HG02798 (cell line): ENCODE measurements at regions not wholly inside any gene's neighbourhood (a gene's known extent, or its start where the extent isn't known, plus 50 kb on each side); places are given as distances from the start of the nearest gene placed in this dataset.
"Not testable (repeated sequence)": the region's sequence is repeated elsewhere in the genome, so short reads cannot be mapped to it uniquely, and the experiment has no call there.

ENCODE experiments used
- ATAC-seq: cut with Tn5 transposase; IDR thresholded peaks from one replicate; pipeline ENCODE4 v1.9.1; 2021; ENCODE audit warnings: mild to moderate bottlenecking; ENCODE audit not compliant: unreplicated experiment, poor library complexity

DNA sequence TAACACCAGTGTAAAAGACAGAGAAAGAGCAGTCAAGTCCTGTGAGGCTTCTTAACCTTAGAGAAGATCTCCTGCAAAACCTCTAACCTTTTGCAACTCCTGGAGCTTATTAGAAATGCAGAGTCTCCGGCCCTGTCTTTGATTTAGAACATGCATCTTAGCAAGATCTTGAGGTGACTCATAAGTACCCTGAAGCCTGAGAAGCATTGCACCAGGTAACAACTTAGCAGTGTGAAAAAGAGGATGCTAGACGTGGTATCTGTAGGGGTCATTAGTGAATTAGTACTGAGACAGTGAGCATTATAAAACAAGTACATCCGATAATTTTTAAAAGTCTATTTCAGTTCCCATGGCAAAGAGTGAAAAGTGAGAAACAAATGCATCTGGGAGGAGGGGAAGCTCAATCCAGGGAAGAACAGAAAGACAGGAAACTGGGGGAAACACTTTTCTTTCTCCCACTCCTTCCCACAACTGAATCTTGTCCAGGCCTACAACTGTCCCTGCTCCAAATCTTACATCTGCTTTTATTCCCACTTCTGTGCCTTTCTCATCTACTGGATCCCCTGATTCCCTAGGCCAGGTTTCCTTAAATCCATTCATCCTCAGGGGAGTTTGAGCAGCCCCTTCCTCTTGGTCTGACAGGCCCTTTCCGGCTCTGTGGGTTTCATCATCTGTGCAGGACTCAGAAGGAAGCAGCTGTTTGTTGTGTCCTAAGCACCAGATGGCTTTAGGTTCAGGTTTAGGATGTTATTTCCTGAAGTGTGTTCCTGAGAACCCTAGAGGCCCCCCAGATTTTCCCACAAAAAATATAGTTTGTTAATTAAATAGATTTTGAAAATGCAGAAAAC lies 128.1 kb upstream of the IL12A start:
- no peak for ATAC-seq

DNA sequence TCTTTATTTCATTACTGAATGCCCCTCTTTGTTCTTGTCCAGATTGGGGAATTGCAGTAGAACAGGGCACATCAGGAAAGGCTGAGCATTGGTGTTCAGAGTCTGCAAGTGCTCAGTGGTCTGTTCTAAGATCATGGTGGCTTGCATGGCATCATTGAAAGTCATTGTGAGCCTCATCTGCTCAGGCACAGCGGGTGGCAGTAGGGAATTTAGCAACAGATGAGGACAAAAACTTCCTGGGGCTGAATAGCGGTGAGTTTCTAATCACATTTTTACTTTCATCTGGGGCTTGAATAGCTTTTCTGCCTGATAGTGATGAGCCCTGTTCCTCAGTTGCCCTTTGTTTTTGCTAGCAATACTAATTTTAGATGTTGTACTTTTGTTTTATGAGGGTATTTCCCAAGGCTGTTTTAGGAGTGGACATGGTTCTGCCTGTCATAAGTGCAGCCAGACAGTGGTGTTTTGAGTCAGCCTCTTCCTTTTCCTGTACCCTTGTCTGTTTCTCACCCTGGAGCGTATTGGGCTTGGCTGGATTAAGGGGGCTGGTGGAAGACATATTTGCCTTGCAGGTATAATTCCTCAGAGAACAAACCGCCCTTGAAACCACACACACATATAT lies 127.2 kb upstream of the IL12A start:
- ATAC-seq: peak; percentile 78

DNA sequence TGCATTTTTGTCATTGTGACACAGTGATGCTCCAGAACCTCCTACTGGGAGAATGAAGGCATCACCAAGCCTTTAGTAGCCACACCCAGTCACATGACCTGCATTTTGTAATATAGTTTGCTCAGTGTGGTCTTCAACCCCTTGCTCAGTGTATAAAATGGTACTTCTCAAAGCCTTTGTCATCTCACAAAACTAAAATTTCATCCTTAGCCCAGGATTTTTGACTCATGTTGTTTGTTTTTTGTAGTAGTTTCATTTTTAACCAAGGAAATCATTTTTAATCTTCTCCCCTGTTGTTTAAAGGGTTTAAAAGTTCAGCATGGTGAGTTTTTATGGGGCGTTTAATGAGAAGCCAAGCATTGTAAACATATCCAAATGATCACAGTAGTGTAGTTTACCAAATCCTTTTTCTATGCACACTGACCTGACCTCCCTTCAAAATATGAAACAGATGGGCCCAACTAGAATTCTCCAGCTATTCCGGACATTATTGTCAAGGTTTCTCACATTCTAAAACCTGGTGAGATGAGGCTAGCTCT lies 123.5 kb upstream of the IL12A start:
- no peak for ATAC-seq

DNA sequence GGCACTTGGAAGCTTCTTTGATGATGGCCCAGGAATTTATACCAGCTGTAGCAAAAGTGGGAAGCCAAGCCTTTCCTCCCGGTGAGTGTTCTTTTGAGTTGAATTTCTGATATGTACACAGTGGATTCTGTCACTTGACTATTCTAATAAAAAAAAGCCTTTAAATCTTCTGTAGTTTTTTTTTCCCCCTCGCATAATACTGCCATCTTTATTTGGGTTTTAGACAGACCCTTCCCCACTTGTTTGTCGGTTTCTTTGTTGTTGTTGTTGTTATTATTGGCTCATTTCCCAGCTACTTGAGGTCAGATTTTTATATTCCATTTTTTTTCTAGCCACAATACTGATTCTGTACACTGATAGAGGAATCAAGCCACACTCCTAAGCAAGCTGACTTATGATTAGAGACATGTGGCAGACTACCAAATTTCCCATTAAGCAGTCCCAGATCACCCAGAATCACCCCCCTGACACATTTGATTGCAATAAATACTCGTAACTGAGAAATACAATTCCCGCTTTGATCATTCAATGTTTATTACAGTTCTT lies 122.4 kb upstream of the IL12A start:
- ATAC-seq: no peak

DNA sequence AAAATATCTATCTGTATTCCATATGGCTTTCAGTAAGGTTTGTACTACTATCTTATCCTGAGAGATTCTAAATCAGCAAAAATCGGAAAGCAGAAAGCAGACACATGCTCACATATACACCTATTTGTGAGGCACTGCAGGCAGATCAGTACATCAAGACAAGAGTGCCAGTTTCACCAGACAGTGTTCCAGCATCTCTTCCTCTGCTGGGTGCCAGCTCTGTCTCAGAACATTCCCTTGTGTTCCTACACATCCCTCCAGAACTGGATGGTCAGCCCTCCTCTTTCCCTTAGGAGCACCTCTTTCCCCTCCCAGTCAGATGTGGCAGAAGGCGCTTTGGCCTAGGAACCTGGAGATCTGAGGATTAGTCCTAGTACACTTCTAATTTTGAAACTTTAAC lies 121.3 kb upstream of the IL12A start:
- no peak for ATAC-seq

DNA sequence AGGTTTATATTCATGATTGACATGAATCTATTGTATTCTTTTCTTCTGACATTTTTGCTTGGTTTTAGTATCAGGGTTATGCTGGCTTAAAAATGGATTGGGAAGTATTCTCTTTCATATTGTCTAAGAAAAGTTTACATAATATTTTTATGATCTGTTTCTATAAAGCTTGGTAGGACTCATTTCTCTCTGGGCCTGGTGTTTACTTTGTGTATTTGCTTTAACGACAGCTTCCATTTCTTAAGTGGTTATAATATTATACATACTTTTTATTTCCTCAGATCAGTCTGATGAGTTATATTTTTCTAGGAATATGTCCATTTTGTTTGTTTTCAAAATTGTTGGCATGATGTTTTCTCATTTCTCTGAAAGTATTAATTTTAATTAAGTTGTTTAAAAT lies 117.9 kb upstream of the IL12A start:
- ATAC-seq: no peak

DNA sequence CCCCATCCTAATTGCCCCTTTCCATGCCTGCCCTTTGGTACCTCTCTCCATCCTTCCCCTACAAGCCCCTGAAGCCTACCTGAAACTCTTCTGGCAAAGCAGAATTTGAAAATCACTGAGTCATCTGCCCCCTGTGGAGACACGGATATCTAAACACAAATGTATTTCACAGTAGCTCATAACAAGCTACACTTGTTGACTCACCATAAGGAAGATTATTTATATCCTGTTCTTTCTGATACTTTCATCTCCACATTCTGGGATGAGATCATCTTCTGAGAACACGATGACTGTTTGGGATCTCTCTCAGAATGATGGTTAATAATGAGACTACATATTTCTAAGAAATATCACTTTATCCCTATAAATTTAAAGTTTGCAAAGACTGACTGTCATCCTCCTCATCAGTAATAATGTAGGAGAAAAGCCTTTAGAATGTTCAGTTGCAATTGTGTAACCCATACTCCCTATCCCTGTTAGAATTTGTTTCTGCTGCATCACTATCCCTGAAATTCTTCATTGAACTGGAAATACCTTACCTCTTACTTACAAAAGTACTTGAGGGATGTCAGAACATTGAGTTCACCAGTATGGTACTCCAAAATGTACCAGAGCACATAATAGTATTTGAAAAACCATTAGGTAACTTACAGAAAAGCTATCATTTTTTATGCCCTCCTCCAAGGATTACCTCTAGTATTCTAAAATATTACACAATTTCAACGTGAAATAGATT lies 116.1 kb upstream of the IL12A start:
- ATAC-seq: no peak

DNA sequence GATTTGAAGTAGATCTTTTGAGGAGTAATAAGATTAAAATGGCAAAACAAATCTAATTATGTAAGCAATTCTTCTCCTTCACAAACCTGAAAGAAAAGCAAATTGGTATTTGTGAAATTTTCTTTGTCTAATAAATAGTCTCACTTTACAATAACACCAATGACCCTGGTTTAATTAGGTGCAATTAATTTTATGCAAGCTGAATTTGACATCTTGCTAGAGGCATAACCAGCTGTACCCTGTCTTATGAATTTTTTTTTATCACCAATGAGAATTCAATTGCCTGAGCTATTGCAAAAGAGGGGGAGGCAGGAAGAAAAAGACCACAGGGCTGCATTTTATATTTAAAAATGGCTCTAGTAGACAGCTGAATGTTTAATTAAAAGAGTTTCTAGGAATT lies 113.5 kb upstream of the IL12A start:
- ATAC-seq: no peak

DNA sequence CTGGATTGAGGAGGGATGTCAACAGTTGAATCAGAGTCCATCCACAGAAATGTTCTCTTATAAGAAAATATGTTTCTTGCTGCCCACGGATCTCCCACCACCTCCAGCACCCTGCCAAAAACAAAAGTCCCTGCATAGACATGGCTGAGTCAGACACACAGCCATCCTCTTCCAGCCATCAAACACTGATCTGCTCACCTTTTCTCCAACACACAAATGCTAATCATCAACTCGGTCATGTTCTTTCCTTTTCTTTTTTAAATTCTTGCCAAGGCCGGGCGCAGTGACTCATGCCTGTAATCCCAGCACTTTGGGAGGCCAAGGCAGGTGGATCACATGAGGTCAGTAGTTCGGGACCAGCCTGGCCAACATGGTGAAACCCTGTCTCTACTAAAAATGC lies 110.7 kb upstream of the IL12A start:
- no peak for ATAC-seq

DNA sequence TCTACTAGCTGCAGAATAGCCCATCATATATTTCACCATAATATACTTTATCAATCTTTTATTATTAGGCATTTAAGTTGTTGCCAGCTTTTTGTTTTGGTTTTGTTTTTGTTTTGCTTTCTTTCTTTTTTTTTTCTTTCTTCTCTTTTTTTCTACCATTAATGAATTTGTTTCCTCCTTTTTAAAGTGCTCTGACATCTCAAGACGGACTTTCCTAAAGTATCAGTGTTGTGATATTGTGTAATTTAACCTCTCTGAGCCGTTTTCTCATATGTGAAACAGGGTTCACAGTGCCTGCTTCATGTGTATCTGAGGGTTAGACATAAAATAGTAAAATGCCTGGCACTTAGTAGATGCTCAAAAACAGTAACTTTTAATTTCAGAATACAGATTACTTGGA lies 109.5 kb upstream of the IL12A start:
- no peak for ATAC-seq

DNA sequence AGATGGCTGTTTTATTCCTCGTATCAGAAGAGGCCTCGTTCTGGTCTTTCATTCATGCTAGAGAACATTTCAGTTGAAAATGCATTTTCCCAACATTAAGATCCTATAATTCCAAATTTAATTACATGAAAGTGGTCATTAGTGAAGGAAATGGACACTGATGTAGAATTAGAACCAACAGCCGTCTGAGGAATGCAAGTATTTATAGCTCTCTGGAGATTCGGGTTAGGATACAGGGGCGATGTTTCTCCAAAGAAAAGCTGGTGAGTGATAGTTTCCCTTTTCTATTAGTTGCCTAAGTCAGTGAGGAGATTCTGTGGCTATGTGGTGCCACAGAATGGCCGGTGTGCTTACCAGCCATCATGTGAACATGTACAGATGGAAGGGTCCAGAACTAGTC lies 109.0 kb upstream of the IL12A start:
- no peak for ATAC-seq

DNA sequence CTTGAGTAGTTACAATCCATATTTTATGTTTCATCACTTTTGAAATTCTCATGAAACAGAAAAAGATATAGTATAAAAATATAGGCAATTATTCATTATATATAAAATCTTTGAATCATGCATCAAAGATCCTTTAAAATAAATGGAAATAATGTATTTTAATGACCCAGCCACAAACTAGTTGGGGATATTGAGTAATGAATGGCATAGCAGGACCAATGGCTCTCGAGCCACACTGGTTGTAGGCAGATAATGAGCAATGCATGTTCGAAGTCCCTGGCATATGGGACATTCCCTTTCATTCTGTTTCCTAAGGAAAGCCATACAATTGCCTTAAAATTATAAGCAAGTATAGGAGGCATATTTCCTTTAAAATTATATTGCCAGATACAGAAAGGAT lies 107.4 kb upstream of the IL12A start:
- no peak for ATAC-seq

DNA sequence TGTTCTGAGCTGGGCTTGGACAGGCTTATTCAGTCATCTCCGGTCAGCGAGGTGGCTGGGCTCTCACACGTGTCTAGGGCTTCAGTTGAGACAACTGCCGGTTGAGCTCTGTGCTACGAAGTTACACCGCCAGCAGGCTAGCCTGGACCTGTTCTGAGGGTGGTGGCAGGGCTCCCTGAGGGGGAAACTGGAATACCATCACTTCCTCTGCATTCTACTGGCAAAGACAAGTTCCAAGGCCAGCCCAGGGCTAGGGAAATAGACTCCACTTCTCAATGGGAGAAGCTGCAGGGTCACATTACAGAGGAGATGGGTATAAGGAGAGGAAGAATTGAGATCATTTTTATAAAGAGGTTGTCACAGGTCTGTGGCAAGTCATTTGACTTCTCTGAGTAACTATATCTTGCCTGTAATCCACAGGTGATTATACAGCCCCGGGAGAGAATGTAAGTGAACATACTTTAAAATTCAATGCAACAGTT lies 106.8 kb upstream of the IL12A start:
- no peak for ATAC-seq

DNA sequence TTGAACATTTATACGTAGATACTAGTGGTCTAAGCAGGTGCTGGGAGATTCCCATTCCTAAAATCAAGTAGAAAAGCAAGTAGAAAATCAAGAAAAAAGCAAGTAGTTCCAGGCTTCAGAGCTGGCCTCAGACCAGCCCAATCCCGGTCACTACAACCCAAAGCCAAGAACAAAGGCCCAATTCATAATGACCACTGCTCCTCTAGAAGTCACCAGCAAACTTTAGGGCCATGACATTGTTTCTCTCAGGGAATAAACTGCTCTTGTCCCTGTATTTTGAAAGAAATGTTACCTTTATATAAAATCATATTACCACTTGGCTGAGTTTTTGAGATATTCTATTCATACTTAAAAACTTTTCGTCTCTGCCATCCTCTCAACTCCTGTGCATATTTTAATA lies 106.3 kb upstream of the IL12A start:
- ATAC-seq: no peak

DNA sequence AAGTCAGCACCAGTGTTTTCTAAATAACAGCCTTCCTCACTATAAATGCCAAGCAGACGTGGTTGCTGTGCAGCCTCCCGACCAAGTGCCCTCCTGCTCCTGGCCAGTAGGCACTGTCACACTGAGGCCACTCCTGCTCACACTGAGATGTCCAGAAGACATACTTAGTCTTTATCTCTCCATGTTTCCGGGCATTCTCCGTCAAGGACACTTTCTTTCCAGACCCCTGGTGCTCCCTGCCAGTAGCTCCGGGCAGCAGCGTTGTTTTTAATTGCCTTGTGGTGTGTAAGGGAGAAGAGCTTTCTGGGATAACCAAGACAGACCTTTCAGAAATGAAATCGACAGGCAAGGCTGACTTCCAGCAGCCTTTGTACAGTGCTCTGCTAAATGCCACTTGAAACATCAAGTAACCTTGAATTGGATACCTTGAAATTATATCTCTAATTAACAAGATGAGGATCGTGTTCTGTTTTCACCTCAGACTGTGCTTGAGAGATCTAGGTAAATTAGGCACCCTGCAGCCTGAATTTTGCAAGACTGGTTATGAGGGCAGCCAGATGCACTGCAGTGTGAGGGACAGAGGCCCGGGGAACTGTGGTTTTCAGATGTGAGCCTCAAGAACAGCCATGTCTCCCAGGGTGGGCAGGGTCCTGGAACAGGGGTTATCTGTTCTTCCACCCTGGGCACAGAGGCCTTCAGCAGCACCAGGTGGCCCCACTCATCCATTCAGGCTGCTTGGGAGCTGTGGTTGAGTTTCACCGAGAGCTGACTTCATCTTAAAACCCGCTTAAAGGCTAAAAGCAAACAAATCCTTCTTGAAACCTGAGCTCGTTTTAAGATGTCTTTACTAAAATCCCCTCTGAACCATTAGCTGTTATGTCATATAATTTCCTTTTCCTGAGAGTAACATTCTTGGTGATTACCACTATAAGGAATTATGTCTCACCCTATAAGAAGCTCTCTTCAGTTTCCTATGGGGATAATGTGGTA lies 105.5 kb upstream of the IL12A start:
- no peak for ATAC-seq

DNA sequence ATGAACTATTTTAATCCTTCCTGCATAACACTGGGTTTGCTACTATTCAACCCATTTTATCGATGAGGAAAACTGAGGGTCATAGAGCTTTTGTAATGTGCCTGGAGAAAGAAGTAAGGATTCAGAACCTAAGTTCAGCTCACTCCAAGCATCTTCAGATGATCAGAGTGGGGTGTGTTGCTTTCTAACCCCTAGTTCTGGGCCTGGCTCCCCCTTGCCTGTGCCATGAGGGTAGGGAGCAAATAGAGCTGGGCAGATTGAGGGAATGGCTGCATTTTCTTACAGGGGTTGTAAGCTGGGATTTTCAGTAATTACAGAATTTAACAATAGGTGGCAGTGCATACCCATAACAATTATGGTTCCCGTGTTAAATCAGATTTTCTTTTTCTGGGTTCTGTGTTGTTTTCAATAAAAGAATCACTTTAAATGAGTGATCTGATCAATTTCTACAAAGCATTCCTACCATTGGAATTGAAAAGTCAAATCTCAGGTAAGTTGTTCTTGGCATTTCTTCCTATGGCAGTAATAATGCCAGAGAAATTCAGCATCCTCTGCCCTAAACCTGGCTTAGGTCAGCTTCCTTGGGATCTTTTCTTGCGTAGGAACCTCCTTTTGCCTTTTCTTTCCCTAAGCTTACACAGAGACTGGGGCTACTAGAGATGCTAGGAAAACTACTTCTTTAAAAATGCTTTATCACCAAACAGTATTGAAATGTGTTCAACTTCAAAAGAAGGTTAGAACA lies 103.8 kb upstream of the IL12A start:
- peak; percentile 56 for ATAC-seq

DNA sequence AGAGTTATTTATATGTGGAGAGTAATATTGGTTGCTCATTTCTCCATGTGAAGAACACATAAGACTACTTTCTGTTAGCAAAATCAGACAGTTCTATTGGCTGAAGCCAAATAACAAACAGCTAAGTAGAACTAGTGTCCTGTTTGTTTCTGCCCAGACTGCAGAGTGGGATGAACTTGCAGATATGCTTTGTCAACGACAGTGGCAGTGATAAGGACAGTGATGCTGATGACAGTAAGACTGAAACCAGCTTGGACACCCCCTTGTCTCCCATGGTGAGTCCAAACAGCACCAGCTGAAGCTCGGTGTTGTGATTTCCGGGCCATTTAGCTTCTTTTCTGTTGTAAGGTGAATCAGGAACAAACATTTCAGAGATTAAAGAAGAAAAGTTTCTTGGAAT lies 102.6 kb upstream of the IL12A start:
- peak; percentile 57 for ATAC-seq

DNA sequence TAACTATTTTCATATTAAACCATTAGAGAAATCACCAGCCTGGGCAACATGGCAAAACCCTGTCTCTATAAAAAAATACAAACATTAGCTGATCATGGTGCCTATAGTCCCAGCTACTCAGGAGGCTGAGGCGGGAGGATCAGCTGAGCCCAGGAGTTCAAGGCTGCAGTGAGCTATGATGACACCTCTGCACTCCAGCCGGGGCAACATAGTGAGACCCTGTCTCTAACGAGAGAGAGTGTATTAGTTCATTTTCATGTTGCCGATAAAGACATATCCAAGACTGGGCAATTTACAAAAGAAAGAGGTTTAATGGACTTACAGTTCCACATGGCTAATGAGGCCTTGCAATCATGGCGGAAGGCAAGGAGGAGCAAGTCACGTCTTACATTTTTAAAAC lies 102.1 kb upstream of the IL12A start:
- ATAC-seq: not testable (repeated sequence)

DNA sequence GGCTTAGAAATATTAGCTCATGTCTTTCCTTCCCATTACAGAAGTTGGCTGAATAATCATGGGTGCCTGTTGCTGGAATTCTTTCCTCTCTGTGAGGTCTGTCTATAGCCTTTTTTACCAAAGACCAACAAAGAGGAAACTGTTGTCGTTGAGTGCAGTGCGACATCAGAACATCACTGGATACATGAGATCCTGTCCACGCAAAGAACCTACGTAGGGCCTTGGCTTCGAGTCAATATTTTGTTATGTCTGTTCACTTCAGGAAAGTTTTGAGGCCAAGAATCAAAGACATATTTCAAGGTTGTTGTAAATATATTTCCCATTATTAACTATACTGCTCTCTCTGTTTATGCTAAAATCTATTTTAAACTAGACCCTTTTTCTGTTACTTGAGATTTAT lies 101.5 kb upstream of the IL12A start:
- ATAC-seq: no peak
